CD4-positive, alpha-beta T cell treated with Interleukin-15 for 4 hours (primary cell): ENCODE measurements at regions not wholly inside any gene's neighbourhood (a gene's known extent, or its start where the extent isn't known, plus 50 kb on each side); places are given as distances from the start of the nearest gene placed in this dataset.
"Not testable (repeated sequence)": the region's sequence is repeated elsewhere in the genome, so short reads cannot be mapped to it uniquely, and the experiment has no call there.

Experiments used
- DNase-seq: peaks from one replicate; pipeline ENCODE4 v3.0.0-alpha.2; 2020; ENCODE audit warnings: low spot score

DNA sequence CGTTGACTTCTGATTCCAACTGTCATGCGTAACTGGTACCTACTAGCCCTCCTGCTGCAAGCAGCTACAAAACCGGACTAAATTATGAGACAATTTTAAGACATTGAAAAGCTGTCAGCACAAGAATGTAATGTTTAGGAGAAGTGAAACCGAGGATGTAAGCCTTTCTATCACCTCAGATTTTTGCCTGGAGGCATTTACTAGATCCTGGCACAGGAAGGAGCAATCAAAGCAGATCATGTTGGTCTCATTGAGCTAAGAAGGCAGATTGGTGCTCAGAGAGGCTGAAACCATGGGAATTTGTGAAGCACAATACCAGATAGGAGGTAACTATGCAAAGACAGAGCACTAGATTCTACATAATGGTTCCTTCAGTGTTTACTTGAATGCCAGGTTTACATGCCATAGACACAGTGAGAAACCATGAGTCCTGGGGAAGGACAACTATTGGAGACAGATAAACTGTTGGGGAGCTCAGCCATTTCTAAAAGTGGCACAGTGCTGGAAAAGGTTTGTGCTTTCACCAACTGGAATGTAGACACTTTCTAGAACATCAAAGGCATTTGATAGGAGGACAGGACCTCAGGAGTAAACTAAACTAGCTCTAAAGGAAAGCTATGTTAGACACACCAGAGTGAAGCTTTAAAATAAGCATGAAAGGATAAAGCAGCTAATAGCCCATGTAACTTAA lies 179.4 kb downstream of the LYPLAL1 start:
- no peak for DNase-seq

DNA sequence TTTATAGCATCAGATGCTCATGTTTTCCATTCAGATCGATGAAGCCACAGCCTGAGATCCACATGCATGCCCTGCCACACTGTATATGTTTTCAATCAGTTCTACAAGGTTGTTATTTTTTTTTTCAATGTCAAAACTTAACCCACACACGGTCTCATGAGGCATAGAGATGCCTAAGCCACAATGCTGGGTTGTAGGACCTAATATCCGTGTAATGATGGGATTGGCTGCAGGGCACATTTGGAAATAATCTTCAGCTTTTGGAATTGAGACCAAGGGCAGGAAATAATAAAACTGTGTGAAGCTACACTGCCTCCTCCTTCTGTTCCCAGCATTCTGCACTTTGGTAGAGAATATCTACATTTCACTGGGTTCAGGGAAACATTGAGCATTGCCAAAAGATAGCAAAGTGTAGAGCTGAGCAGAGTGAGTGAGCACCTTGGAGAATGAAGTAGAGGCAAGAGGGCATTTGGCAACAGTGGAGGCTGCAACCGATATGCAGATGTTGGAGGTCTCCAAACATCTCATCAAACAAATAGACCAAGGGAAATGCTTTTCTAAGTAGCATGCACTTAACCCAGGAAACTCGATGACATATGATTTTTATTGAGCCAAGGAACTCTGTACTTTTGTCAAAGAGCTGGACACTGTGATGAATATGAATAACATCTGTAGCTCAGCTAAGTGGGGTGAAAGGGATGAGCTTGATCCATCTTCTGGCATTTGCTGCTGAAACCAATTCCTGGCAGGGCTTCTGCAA lies 176.7 kb downstream of the LYPLAL1 start:
- DNase-seq = no peak

DNA sequence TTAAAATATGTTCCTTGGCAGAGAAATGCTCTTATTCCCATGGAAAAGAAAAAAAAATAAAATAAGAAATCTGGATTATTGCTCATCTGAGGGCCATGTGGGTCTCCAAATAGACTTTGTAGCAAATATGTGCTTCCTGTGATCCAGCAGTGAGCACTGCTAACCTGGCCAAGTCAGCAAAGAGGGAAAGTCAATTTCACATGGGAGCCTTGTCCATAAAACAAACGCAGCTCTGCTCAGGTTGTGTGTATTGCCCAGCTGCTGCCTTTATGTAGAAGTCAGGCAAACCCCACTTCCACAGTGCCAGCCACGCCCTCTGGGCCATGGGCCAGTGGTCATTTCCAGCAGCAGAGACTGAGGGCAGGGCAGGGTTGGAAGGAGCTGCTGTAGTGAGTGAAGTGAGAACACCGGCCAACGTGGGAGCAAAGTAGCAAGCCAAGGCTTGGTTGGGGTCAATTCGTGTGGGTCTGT lies 174.3 kb downstream of the LYPLAL1 start:
- DNase-seq = no peak

DNA sequence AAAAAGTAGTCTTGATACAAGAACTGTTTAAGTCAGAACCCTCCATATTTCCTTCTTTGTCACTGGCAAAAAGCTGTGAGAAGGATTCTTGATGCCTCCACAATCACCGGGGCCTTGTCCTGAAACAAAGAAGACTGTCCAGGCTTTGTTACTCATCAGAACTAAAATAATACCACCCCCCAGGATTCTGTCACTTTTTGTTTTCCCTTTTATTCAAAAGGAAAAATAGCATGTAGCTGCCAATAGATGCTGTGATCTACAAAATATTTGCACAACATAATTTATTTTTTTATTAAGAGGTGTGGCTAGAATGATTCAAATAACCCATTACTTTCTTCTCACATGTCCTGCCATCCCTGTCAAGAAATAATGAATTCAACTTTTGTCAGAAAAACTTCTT lies 173.7 kb downstream of the LYPLAL1 start:
- no peak for DNase-seq

DNA sequence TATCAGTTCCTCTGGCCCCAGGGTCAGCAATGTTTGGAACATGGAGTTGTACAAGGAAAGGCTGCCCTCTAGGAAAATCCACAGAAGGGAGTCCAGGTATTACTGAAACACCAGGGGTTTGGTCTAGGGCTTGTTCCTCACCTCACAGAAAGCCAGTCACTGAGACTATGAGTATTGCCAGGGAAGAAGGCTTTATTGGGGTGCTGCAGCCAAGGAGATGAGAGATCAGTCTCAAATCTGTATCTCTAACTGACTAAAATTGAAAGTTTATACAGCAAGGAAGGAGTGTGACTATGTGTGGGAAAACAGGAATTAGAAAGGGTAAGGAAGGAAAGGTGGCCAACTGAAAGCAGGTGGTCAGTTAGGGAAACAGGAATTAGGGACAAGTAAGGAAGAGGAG lies 172.3 kb downstream of the LYPLAL1 start:
- DNase-seq = no peak

DNA sequence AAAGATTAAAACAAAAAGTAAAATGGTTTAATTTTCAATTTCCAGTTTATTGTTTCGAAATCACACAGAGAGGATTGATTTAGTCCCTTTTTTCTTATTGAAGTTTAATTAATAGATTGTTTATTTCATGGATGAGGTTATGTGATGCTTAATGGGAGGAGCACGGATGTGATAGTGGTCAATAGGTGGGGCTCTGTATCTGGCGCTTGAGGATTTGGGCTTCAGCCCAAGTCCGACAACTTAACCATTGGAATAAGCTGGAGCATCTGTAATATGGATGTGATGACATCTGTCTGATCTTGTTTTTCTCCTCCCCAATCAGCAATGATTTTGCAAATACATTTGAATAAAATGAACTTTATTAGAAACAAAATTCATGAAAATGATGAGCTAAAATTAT lies 169.2 kb downstream of the LYPLAL1 start:
- DNase-seq = no peak

DNA sequence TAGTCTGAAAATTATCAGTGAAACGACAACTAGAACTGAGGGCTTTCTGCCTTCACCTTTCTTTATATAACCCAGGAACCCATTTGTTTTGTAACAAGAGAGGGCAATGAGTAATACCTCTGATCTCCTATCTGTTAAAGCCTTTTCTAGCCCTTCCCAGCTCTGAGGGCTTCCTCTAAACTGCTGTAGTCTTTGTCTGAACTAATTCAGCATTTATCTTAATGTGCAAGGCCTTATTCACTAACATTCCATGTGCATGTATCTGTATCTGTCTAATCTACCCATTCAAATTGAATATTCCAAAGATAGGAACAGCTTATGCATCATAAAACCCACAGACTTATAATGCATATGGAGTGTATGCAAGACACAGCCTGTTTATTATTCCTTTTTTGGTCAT lies 167.1 kb downstream of the LYPLAL1 start:
- no peak for DNase-seq

DNA sequence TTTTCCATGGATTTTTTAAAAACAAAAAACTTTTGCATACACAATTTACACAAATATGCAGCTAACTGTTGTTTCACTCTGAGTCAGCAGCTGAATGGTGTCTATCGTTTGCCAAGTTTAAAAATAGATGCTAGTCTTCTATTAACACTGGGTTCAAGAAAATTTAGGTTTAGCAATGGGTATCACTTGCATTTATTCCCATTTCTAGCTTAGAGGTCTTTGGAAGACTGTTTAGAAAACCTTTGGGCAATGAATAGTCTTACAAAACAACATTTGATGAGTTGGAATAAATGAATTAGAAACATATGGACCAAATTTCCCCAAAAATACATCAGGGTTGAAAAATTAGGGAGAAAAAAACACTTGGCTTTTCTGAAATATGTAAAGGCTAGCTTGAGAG lies 165.8 kb downstream of the LYPLAL1 start:
- no peak for DNase-seq

DNA sequence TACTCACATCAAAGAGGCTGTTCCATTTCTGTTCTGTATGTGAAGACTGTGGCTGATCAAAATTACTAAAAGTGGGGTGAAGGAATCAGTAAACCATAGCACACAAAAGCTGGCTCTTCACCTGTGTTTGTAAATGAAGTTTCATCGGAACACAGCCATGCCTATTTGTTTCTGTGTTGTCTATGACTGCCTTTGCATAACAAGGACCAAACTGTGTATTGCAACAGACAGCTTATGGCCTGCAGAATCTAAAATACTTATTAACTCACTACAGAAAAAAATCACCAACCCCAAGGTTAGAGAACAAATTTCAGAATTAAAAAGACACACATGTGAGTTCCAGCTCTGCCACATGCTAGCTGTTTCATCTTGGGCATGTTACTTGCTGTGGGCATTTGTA lies 163.9 kb downstream of the LYPLAL1 start:
- no peak for DNase-seq

DNA sequence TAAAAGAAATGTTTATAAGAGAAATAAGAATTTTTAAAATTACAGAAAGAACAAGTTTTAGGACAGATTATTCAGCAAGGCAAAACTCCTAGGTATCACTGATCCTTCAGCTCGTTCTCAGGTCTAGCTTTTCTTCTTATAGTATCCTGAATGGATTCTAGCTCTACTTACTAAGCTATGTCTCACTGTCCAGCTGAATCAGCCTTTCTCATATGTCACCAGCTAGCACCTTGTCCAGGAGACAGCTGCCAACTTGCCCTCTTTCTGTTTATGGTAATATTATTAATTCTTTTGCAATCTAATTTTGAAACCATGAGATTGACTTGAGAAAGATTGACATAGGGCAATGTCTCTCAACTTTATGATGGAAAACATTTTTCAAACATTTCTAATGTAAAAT lies 159.9 kb downstream of the LYPLAL1 start:
- no peak for DNase-seq

DNA sequence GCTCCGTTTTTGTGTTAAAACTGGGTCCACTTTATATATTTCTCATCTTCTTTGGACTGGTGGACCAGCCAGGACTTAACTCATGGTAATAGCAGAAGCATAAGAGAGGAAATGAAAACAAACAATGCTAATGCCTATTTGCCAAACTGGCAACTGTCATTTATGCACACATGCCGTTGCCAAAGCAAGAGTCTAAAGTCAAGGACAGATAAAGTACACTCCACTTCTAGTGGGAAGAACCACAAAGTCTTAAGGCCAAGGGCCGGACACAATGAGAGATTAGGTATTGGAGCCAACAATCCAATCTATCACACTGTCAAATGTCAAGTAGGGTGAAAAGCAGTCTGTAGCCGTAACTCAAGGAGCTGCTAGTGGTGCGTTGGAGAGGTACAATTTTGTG lies 157.7 kb downstream of the LYPLAL1 start:
- DNase-seq = no peak

DNA sequence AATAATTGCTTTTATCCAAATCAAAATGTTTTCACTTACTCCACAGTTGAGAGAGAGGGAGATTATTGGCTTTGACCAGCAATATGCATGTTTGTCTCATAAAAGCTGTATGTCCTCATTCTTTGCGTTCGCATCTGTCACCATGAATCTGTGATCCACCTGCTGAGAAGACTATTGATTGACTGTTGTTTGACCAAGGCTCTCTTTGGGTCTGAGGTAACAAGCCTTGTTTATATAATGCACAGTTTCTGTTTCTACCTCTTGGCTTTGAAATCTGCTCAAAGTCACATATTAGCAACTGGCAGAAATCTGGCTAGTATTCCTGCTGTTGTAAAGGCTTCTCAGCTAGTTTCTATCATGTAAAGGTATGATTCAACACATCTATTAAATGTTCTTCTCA lies 157.0 kb downstream of the LYPLAL1 start:
- no peak for DNase-seq

DNA sequence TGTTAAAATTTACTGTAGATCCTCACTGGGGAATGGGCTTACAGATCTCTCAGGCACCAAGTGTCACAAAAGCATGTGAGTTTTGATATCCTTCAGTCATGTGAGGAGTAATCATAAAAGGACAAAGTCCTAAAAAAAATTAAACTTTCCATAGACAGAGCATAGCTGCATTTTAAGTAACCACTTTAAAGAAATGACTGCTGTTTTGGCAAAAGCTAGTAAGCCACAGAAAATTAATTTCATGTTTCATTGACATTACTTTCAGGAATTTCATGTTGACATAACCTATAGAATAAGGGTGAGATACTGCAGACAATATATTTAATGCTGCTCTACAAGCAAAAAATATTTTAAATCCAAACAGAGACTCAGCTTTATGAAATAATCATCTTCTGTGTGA lies 156.3 kb downstream of the LYPLAL1 start:
- DNase-seq = no peak

DNA sequence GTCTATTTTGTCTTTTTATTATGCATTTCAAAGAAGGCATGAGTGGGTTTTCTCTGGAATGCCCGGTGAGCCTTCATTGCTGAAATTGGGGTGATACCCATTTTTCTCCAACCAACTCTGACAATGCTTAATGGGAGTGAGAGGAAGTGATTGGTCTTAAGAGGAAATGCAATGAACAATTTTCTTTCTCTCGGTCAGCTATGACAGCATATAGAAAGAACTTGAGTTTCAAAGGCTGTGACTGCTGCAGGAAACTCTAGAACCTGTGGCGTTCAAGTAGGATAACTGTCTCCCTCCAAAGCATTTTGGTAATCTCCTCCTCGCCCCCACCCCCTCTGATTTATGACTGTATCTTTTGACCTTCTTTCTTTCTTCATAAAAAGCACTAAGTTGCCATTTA lies 155.9 kb downstream of the LYPLAL1 start:
- no peak for DNase-seq

DNA sequence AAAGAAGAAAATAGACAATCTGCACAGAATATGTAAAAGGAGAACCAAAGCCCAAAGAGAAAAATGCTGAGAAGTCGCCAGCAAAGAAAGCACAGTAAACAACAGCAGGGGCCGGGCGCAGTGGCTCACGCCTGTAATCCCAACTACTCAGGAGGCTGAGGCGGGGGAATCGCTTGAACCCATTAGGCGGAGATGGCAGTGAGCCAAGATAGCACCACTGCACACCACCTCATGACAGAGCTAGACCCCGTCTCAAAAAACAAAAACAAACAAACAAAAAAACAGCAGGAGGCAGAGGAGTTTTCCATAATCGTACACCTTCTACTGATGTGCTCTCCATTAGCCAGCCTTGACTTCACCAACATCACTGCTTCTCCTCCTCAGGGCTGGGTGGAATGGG lies 153.2 kb downstream of the LYPLAL1 start:
- DNase-seq = no peak

DNA sequence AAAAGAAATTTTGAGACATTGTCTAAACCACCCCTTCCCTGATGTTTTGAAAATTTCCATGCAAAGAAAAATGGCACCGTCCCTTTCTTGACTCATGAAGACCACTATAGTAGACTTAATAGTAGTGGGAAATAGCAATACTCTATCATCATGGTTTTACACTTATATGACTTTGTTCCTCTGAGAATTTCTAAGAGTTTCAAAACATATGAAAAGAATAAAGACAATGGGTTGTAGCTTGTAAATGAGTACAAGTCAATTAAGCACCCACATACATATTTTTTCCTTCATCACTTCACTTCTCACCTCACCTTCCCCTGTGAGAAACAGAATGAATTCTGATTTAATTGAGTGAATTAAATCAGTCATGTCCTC lies 151.7 kb downstream of the LYPLAL1 start:
- DNase-seq = no peak

DNA sequence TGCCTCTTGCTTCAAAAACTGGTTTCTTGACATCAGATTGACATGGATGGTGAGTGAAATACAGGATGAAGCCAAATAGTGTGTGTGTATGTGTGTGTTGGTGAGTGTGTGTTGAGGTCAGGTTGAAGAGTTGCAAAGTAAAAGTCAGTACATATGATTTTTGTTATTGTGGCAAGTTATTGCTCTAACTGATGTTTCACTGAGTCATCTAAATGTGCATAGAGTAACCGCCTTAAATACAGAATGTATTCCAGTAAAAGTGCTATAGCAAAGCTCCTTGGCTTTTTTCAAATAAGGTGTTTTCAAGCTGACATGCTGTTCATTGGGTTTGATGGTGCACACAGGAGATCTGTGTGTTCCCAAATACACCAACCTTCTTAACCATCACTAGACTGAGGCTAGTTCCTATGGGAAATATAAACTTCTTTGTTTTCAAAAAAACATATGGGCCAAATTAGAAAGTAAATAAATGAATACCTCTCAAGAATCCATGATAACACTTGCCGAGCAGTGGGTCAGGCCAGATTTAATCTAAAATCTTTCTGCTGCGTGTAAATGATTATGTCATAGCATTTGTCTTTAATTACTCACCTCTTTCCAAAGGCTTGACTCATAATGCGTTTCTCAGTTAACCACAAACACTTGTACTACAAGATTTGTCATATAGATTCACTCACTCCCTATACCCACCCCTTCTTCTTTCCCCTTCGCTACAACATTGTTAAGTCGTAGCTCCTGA lies 151.1 kb downstream of the LYPLAL1 start:
- no peak for DNase-seq

DNA sequence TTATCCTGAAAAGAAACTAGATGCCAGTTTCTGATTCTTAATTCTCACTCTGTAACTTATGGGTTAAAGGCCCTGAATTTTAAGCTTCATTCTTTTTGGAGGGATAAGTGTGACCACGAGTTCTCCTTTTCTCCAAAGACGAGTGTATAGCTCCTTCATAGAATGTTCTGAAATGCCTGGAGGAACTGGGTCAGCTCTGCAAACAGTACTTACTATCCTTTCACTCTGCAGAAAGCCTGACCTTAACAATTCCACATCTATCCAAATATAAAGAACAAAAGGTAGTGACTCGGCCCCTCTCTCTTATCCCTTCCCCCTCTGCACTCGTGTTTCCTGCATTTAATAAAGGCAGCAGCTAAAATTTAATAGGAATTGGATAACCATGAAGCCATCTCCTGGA lies 150.5 kb downstream of the LYPLAL1 start:
- DNase-seq = no peak

DNA sequence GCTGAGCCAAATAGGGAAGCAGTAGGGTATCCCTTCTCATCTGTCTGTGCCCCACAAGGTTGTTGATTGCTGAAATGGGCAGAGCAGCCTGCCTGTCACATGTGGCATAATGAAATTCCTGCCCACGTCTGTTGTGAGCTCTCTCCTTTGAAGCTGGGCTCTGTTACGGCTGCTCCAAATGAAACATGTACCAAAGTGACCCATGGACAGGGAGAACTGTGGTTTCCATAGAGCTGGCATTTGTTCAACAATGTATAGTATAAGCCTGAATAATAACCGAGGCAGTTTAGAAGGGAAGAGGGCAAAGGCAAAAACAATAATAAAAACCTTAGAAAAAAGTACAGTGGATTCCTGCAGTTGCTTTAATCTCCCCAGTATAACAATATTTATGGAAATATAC lies 149.7 kb downstream of the LYPLAL1 start:
- no peak for DNase-seq

DNA sequence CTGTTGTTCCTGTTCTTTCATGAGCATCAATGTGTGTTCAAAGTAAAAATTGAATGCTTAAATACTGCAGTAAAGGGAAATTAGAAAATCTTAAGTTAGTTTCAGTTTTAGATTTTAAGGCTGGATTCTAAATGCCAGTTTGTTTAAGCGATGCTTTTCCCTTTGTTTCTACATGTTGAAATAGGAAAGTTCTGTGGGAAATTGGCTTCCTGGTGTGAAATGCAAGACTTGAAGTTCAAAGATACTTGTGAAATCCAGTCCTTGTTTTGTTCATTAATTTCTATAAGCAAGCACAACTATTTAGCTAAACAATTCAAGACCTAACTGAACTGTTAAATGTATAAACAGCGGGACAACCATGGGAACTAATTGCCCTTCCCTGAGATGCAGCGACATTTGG lies 149.1 kb downstream of the LYPLAL1 start:
- no peak for DNase-seq

DNA sequence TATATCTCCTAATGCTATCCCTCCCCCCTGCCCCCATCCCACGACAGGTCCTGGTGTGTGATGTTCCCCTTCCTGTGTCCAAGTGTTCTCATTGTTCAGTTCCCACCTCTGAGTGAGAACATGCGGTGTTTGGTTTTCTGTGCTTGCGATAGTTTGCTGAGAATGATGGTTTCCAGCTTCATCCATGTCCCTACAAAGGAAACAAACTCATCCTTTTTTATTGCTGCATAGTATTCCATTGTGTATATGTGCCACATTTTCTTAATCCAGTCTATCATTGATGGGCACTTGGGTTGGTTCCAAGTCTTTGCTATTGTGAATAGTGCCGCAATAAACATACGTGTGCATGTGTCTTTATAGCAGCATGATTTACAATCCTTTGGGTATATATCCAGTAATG lies 146.9 kb downstream of the LYPLAL1 start:
- DNase-seq = not testable (repeated sequence)

DNA sequence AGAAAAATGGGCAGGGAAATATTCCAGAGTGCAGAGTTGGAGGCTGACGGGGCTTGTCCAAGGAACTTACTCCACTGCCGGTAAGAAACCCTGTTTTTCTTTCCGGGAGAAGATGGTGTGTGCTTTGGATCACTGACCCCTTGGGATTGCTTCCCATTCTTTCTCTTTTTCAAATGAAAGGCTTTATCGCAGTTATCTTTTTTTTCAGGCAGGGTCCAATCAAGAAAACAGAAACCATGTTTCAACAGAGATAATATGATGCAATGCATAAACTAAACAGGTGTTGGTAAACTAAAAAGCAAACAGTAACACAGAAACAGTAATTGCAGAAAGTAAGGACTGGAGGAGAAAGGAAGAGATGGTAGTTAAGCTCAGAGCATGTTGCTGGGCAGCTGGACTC lies 145.1 kb downstream of the LYPLAL1 start:
- DNase-seq = no peak

DNA sequence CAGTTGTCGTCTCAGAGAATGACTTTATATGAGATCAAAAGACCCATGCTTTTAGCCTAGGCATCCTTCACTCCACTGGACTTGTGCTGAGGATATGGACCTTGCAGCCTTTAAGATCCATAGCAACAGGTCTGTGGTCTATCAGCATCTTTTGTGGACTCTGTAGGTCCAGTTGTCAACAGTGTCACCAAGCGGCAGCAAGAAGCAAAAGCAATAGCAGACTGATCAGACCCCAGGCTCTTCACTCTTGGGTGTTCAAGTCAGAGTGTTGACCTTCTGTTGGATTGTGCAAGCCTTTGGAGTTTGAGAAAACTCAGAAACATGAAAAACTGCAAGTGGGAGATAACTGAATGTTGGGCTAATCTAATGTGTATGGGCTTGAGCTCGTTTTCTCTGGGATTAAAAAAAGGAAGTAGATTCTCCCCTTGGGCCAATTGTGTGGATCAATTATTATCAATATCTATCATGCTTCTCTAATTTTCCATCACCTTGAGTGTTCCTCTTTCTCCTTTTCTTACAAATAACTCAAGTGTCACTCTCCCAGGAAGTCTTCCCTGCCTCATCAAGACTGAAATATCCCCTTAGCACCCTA lies 144.2 kb downstream of the LYPLAL1 start:
- DNase-seq = no peak
